ENCODE measurements at regions not wholly inside any gene's neighbourhood (a gene's known extent, or its start where the extent isn't known, plus 50 kb on each side); places are given as distances from the start of the nearest gene placed in this dataset.
"Not testable (repeated sequence)": the region's sequence is repeated elsewhere in the genome, so short reads cannot be mapped to it uniquely, and the experiment has no call there.

DNA sequence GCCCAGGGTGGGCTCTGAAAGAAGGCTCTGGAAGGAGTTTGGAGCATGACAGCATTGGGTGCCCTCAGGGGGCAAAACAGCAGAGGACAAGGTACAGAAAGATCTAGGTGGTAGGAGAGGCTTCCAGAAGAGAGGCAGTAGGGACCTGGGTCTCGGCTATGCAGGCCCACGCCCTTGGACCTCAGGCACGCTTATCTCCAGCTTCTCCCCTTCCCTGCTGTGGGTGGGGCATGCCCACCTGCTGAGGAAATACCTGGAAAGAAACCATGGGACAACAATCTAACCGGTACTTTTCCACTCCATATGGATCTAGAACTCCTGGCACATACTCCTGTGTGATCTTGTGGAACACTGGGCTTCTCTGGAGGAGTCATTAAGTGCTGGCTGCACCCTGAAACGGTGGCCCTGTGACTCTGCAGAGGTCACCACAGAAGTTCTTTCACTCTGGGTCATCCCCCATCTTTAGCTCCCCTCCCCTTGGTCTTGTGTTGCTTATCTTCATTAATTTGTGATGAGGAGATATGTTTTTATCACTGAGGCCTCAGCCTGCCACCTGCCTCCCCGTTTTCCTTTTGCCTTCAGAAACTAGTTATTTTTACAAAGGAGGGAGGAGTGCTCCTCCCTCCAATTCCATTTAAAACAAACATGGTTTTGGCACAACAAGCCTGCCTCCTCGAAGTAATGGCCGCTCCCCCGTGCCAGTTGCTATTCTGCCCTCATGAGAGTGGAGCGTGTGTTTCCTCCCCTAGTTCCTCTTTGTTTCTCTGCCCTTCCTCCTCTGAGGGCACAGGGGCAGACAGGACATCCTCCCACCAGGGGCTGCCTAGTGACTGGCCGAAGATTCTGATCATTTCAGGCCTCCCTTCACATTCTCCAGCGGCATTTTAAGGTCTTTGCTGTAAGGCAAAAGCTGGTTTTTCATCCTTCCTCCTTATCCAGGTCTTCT is 78.0 kb upstream of the ATP5PO start:
- DNase-seq: no peak

DNA sequence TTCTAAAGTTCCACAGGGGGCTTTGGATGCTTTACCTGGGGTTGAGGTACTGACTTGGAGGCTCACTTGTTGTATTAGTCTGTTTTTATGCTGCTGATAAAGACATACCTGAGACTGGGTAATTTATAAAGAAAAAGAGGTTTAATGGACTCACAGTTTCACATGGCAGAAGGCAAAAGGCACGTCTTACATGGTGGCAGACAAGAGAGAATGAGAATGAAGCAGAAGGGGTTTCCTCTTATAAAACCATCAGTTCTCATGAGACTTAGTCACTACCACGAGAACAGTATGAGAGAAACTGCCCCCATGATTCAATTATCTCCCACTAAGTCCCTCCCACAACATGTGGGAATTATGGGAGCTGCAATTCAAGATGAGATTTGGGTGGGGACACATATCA is 76.8 kb upstream of the ATP5PO start:
- not testable (repeated sequence) for DNase-seq

DNA sequence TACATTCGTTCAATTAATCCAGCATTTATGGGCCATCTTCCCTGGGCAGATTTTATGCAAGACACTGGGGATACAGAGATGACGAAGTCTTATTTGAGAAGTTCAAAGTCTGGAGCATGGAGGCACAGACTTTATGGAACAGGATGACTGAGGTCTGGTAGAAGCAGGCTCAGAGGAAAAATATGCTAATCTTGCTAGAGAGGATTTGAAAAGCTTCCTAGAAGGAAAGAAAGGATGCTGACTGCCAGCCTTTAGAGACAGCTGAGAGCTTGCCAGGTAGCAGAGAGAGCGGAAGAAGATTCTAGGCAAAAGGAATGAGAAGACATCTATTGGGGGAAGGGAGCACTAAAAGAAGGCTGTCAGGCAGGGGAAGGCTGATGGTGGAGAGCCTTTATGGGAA is 75.5 kb upstream of the ATP5PO start:
- no peak for DNase-seq

- no peak for DNase-seq
These were observed 73.8 kb upstream of the ATP5PO start for GRCh38 chr21:33989440-33989839.

DNA sequence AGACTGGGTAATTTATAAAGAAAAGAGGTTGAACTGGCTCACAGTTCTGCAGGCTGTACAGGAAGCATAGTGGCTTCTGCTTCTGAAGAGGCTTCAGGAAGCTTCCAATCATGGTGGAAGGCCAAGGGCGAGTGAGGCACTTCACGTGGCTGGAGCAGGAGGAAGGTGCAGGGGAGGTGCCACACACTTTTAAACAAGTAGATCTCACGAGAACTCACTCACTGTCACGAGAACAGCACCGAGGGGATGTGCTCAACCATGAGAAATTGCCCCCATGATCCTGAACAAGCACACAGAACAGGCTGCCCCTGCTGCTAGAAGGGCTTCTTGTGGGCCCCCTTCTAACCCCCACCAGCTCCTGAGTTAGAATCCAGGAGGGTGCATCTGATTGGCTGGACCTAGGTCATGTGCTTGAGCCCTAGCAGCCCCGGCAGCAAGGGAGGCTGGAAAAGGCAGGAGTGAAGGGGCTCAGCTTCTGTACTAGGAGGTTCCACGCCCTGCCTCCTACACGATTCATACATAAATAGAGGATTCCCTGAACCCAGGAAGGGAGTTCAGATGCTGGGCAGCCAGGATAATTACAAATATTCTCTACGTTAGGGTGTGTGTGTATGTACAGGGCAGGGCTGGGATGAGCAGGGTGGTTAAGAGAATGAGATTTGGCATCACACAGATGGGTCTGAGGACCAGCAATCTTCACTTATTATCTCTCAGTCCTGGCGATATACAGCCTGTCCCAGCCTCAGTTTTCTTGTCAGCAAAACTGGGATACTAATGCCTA is 72.8 kb upstream of the ATP5PO start:
- DNase-seq: no peak

DNA sequence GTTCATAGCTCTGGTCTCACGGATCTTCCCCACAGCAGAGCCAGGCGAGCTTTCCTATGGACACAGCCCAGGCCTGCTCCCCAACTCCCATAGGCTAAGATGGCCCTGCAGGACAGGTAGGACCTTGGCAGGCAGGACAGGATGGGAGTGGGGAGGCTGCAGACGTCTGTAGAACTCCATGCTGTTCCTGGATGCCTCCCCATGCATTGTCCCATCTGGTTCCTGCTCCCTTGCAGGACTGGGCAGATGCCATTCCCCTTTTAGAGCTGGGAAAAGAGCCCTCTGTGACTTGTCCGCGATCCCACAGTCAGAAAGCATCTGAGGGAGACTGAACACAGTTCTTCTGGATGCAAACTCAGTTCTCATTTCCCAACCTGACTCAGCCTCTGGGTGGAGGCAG is 71.9 kb upstream of the ATP5PO start:
- DNase-seq: no peak

GRCh38 chr21:33985117-33986050 is 69.8 kb upstream of the ATP5PO start:
- DNase-seq: no peak

DNA sequence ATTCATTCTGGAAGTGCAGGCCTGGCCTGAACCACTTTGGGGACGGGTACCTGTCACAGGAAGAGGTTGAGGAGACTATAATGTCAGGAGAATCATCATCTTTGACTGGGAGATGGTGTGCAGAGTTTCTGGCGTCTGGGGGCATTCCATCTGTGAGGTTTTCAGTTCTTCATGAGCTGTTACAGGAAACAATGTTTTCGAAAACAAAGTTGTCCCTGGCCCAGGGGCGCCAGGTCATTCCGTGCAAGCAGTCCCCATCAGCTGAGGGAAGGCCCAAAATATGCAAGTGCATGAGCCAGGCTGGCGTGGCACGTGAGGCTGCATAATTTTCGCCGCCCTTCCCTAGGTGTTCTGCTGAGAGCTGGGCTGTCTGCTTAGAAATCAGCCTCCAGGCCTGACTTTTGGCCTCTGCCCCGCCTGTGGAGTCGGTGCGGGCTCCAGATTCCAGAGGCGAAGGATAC is 68.4 kb upstream of the ATP5PO start:
- no peak for DNase-seq

DNA sequence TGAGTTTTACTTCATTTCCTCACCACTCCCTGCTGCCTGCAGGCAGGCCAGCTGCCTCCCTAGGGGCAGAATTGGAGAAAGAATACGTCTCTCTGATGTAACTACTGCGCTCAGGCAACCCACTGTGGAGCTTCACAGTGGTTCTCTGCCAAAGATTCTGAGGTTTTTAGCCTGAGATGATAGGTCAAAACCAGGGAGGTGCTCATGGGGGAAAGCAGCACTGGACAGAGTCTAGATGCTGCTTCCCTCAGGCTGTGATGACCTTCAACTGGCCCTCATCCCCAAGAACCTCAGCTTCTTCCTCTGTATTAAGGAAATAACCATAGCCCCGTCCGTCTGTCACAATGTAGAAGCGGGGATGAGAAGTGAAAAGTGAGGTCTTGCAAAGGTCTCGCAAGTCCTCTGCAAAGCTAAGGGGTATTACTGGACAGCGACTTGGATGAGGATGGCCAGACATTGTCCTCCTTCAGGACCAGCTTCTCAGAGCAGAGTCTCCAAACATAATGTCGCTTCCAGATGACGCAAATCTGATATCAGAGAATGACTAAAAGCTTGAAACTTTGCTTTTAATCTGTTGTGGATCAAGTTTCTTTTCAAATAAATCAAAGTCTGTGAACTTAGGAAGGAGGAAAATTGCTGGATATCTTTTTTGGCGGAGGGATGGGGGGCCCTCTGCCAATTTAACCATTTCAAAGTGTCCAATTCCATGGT is 65.9 kb upstream of the ATP5PO start:
- no peak for DNase-seq

DNA sequence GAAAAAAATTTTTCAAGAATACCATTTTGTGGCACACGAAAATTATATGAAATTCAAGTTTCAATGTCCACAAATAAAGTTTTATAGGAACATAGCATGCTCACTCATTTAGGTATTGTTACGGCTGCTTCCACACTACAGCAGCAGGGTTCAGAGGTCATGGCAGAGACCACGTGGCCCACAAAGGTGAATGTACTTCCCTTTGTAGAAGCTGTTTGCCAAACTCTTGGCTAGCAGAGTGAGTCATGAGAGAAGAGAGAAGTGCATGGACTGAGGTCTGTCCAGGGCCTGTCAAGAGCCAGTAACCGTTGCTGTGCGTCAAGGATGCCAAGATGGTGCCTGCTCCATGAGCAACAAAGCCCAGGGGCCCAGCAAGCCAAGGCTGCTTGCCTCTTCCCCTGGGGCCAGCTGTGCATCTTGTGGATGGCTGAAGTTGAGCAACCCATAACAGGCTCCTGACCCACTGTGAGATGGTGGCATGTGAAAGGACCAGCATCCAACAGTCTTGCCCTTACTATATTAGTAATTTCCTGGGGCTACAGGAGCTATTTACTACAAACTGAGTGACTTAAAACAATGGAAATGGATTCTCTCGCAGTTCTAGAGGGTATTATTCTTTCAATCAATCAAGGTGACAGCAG is 64.8 kb upstream of the ATP5PO start:
- no peak for DNase-seq

DNA sequence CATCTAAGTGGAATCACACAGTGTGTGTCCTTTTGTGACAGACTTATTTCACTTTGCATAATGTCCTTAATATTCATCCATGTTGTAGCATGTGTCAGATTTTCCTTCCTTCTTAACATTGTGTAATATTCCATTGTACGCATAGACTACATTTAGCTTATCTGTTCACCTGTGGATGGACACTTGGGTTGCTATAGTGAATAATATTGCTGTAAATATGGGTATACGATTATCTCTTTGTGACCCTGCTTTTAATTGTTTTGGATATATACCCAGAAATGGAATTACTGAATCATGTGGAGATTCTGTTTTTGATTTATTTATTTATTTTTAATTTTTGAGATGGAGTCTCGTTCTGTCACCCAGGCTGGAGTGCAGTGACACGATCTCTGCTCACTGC is 63.0 kb upstream of the ATP5PO start:
- no peak for DNase-seq

DNA sequence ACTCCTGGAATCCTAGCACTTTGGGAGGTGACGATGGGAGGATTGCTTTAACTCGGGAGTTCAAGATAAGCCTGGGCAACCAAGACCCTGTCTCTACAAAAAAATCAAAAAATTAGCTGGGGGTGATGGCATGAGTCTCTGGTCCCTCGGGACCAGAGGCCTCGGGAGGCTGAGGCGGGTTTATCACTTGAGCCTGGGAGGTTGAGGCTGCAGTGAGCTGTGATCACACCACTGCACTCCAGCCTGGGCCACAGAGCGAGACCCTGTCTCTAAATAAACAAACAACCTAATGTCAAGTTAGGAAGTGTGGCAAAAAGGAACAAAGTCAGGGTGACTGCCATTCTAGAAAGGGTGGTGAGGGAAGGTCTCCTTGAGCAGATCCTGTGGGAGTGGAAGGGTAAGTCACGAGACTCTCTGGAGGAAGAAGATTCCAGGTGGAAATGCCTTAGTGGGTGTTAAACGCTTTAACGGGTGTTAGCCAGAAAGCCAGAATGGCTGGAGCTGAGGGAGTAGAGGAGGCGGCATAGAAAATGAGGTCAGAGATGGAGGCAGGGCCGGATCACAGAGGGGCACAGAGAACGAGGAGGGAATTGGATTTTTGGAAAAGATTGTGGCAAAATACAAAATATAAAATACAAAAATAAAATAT is 62.2 kb upstream of the ATP5PO start:
- DNase-seq: no peak

- DNase-seq: no peak
These were observed 61.6 kb upstream of the ATP5PO start for GRCh38 chr21:33977017-33977720.

DNA sequence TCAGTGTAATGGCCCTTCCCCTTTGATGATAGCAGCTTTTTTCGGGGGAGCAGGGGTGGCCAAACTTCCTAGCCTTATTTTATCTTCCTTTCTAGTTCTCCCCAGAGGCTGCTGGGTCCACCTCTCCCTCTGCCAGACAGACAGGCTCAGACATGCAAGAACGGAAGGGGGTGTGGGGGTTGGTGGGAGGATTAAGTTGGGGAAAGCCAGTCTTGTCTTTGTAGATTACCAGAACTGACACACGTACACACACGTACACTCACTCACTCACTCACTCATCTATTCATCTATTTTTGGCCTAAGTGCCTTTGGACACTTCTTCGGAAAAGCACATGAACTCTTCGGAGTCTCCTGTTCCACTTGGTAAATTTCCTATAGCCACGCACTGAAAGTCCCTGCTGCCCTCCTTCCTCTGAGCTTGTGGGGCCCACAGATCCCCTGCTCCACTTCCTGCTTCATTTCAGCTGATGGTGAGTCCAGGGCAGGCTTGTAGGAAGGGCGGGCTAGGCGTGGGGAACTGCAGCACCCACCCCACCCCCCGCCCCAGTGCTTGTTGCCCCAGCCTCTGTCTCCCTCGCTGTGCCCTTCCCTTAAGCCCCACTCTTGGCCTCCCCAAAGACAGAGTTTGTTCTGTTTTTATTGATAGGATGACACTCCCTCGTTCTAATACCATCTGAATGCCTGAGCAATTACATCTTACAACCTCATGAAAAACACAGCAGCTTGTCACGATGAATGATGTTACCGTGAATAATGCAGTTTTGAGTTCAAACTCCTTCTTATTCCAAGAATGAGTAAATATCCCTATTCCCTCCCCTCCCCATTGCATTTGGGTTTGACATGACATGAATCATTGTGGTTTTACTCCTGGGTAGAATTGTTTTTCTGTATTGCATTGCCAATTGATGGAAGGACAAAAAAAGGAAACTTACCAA is 60.7 kb upstream of the ATP5PO start:
- peak; percentile 82 for DNase-seq

DNA sequence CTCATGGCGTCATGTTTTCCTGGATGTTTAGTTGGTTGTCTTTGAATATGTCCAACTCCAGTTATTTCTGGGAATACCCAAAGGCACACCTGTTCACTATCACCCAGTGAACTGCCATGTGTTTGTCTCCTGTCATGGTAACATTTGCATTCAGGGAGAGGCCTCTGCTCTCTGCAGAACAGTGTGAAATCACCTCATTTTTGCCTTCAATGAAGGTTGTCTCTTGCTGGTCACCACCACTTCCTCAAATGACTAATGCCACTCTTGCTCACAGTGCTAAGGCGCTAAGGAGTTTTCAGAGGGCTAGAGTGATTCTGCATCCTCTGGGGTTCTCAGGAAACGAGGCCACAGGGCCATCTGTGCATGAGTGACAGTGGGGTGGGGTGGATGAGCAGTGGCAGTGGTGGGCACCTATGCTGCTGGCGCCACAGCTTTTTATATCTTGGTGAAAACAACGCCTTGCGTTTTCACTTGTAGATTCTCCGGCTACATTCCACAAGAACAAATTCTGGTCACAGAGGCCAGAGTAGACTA is 60.0 kb upstream of the ATP5PO start:
- DNase-seq: no peak

GRCh38 chr21:33974513-33975468 is 59.2 kb upstream of the ATP5PO start:
- DNase-seq: no peak

GRCh38 chr21:33973268-33973667 is 57.7 kb upstream of the ATP5PO start:
- DNase-seq: no peak

Measured in skin of body (tissue), 1 donor.